Heart right ventricle (tissue), 16 donors: ENCODE measurements at regions not wholly inside any gene's neighbourhood (a gene's known extent, or its start where the extent isn't known, plus 50 kb on each side); places are given as distances from the start of the nearest gene placed in this dataset.
A peak's percentile ranks its signal among the peaks of the same experiment; 100 is the strongest.

Experiments used
- ATAC-seq, 8 donors: fragments of 200-7000 bp; cut with Tn5 transposase; one replicate each; pipeline ENCODE4 v1.9.1; 2020; ENCODE audit warnings: mild to moderate bottlenecking in 8 of 8, moderate library complexity in 8 of 8, moderate number of reproducible peaks in 1 of 8
- DNase-seq, 2 donors: peaks; one replicate each; pipeline ENCODE4 v3.0.0-alpha.2; 2020
- H3K27ac ChIP-seq, 10 donors: fragments of 200-600 bp; sonication (generic) in 2 of 10; one replicate each; pipeline versions ENCODE4 v1.5.0 to v1.8.0; 2020 to 2022; ENCODE audit warnings: mild to moderate bottlenecking in 3 of 10
- H3K27me3 ChIP-seq, 7 donors: fragments of 200-600 bp; one replicate each; pipeline ENCODE4 v1.8.0; 2021 to 2022; ENCODE audit warnings: mild to moderate bottlenecking in 2 of 7
- H3K36me3 ChIP-seq, 9 donors: fragments of 200-600 bp; sonication (generic) in 1 of 9; one replicate each; pipeline versions ENCODE4 v1.5.0 to v1.8.0; 2020 to 2022; ENCODE audit warnings: mild to moderate bottlenecking in 2 of 9
- H3K4me1 ChIP-seq, 9 donors: fragments of 200-600 bp; sonication (generic) in 1 of 9; one replicate each; pipeline versions ENCODE4 v1.5.0 to v1.8.0; 2020 to 2022; ENCODE audit warnings: mild to moderate bottlenecking in 4 of 9
- H3K4me3 ChIP-seq, 10 donors: fragments of 200-600 bp; sonication (generic) in 2 of 10; one replicate each; pipeline versions ENCODE4 v1.5.0 to v1.8.0; 2020 to 2022; ENCODE audit warnings: mild to moderate bottlenecking in 7 of 10, moderate library complexity in 2 of 10
- H3K9me3 ChIP-seq, 11 donors: fragments of 200-600 bp in 10 of 11; sonication (generic) in 2 of 11; one replicate each; pipeline versions ENCODE4 v1.5.0 to v1.8.0; 2013 to 2022; ENCODE audit warnings: mild to moderate bottlenecking in 2 of 11, control low read depth in 1 of 11, moderate library complexity in 1 of 11
- WGBS, 2 donors: extraction: QIAGEN DNeasy Blood & Tissue Kit; methylation state at CpG; one replicate each; pipeline ENCODE4 v1.1.7; 2013; ENCODE audit warnings: inconsistent platforms in 1 of 2; 5-methylcytosine and 5-hydroxymethylcytosine counted together
- intact Hi-C, 10 donors: fragments of 100-400 bp; cut with DNase I; formaldehyde crosslinking; loops; one replicate each; pipeline versions ENCODE4 v1.11.1 to v1.14.2; 2022
- TF ChIP-seq, protein P1 (sequence below), 9 donors: fragments of 200-600 bp; sonication (generic) in 2 of 9; IDR thresholded peaks; one replicate each; pipeline versions ENCODE4 v1.5.0 to v1.8.0; 2021 to 2022; ENCODE audit warnings: antibody characterized with exemption in 9 of 9, mild to moderate bottlenecking in 5 of 9, moderate library complexity in 1 of 9
- donor health status: Arrhythmogenic right ventricular cardiomyopathy.
- donor health status: ischemic (EF 13 %, LVEDD 7.1; RV severe dilation, severe dysfunction).
- donor health status: healthy with polysubstance abuse.
- donor health status: DM: no; HTN: yes; CAD: no.
- donor health status: DM: no; HTN: no; CAD: no.
- donor health status: ischemic (EF 25% LVEDD 6.9; RV normal size, moderate dysfunction).
- donor health status: ischemic (EF 25% LVEDD 5.7; RV mildly dilated, moderate dysfunction).
- donor health status: healthy.
- donor health status: DM: yes; HTN: yes; CAD: no.
- donor health status: Ischemic cardiomyopathy.
- donor health status: ischemic (EF 35%, LVEDD 5.7; RV mildly dilated, moderate dysfunction).
- donor health status: nonischemic (EF 11% LVEDD 7.7; RV severe dilation, severe dysfunction).
- donor health status: DM: yes; HTN: yes; CAD: no.
- donor health status: PGD.
- donor health status: ischemic (EF 29% LVEDD 5.4; RV normal size, mild dysfunction).
- donor health status: nonischemic (EF 23%, LVEDD 6.1; RV moderate dilation, normal function).

DNA sequence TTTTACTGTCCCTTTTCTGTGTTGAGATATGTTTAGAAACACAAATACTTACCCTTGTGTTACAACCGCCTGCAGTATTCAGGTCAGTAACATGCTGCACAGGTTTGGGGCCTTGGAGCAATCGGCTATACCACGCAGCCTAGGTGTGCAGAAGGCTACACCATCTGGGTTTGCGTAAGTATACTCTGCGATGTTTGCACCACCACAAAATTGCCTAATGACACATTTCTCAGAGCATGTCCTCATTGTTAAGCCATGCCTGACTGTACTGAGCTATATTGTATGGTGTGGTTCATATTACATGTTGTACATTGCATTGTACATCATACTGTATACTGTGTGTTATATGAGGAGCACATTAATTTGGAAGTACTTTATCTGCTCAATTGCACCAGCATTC is 247.4 kb downstream of the RHOU start:
- no peaks in the 10 kb centered on the region for H3K36me3 ChIP-seq
- no peak for ATAC-seq
- H3K27ac ChIP-seq: no peak overlapping the region

DNA sequence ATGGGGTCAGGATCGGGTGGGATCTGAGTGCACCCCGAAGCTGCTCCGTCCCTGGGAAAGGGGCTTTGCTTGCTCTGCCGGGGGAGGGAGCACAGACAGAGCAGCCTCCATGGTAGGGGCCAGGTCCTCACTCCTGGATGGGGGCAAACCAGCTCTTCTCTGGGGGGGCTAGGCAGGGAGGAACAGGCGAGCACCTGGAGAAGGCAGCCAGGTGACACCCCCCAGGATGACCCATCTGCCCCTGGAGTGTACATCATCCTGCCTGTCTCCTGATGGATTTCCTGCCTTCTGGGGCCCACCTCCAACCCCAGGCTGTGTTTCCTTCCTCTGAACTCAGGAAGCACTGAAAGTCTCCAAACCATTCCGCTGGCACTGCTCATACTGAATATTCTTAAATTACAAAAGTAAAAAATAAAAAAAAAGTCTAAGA is 248.0 kb downstream of the RHOU start:
- Histone ChIP-seq H3K4me3 (no peak overlapping the region), H3K9me3 (no peaks in the 10 kb centered on the region), H3K27ac (peak overlapping the region in 2 of 10 donors; percentile 11 to 31), H3K36me3 (no peaks in the 10 kb centered on the region), H3K27me3 (no peaks in the 10 kb centered on the region), H3K4me1 (peaks cover 0 to 50% (median 15%) of the 10 kb centered on the region in 9 donors)
- intact Hi-C loops: no loop called here
- DNase-seq (no peak), ATAC-seq (peak in 2 of 8 donors; percentile 37 to 62)
- TF ChIP-seq, protein P1, sequence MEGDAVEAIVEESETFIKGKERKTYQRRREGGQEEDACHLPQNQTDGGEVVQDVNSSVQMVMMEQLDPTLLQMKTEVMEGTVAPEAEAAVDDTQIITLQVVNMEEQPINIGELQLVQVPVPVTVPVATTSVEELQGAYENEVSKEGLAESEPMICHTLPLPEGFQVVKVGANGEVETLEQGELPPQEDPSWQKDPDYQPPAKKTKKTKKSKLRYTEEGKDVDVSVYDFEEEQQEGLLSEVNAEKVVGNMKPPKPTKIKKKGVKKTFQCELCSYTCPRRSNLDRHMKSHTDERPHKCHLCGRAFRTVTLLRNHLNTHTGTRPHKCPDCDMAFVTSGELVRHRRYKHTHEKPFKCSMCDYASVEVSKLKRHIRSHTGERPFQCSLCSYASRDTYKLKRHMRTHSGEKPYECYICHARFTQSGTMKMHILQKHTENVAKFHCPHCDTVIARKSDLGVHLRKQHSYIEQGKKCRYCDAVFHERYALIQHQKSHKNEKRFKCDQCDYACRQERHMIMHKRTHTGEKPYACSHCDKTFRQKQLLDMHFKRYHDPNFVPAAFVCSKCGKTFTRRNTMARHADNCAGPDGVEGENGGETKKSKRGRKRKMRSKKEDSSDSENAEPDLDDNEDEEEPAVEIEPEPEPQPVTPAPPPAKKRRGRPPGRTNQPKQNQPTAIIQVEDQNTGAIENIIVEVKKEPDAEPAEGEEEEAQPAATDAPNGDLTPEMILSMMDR (IDR thresholded peaks at IDR 0.05): no peak
- WGBS, 2 donors: 82 to 84% methylated on average over 6 of the region's 6 CpGs

More for the DNA sequence above, 247.4 kb downstream of the RHOU start:
- TF ChIP-seq, protein P1 (IDR thresholded peaks at IDR 0.05): no peak
- Histone ChIP-seq H3K9me3 (no peaks in the 10 kb centered on the region), H3K4me1 (peaks cover 0 to 46% (median 15%) of the 10 kb centered on the region in 9 donors), H3K4me3 (no peak overlapping the region), H3K27me3 (no peaks in the 10 kb centered on the region)
- 94 to 96% methylated on average over 5 of the region's 5 CpGs for WGBS, 2 donors
- no peak for DNase-seq
- intact Hi-C loops: no loop called here

DNA sequence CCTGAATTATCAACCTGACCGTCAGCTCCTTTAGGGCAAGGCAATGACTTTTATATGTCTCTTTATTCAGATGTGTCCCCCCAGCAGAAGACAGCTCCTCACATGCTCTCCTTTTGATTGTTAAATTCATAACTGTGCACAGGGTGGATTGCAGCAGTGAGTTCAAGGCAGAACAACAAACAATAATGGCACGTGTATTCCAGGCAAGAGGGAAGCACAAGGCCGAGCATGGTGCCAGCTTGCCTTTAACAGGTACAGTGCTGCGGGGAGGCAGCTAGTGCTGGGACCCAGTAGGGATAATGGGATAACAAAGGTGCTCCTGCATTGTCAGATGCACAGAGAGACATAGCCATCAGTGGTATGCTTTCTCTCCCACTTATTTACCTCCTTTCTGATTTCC is 248.4 kb downstream of the RHOU start:
- Histone ChIP-seq H3K4me1 (peaks cover 0 to 50% (median 14%) of the 10 kb centered on the region in 9 donors), H3K4me3 (no peak overlapping the region), H3K27me3 (no peaks in the 10 kb centered on the region), H3K27ac (peak overlapping the region in 1 of 10 donors; percentile 31), H3K9me3 (no peaks in the 10 kb centered on the region), H3K36me3 (no peaks in the 10 kb centered on the region)
- WGBS, 2 donors: 71 to 75% methylated on average over 4 of the region's 4 CpGs
- ATAC-seq (no peak), DNase-seq (no peak)
- intact Hi-C loops: no loop called here
- TF ChIP-seq, protein P1 (IDR thresholded peaks at IDR 0.05): no peak

DNA sequence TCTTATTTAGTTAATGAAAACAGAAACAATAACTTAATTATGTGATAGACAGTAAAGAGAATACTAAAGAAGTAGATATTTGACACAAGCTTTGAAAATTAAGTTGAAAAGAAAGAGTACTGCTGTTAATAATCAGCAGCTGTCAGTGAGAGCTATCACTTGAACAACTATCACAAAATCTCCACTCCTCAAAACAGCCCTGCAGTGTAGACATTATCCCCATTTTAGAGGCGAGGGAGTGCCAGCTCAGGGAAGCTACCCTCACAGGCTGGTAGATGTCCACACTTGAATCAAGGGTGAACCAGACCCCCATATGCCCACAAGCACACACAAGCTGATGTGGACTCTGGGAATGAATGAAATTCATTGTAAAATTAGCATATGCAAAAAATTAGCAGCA is 248.8 kb downstream of the RHOU start:
- ATAC-seq: no peak
- WGBS, 2 donors: 97% methylated on average over 1 of the region's 1 CpG
- intact Hi-C loops: no loop called here

More for the DNA sequence above, 248.8 kb downstream of the RHOU start:
- Histone ChIP-seq H3K9me3 (no peaks in the 10 kb centered on the region), H3K27me3 (no peaks in the 10 kb centered on the region), H3K4me1 (peaks cover 0 to 50% (median 13%) of the 10 kb centered on the region in 9 donors), H3K36me3 (no peaks in the 10 kb centered on the region), H3K27ac (no peak overlapping the region), H3K4me3 (no peak overlapping the region)
- TF ChIP-seq, protein P1 (IDR thresholded peaks at IDR 0.05): no peak
- DNase-seq: no peak
